Liver (tissue), 8 donors: ENCODE measurements at regions not wholly inside any gene's neighbourhood (a gene's known extent, or its start where the extent isn't known, plus 50 kb on each side); places are given as distances from the start of the nearest gene placed in this dataset.

Source experiments
- DNase-seq: peaks from one replicate; pipeline ENCODE4 v3.0.0-alpha.2; 2017; ENCODE audit warnings: low spot score
- H3K27ac ChIP-seq, 2 donors: one replicate each; pipeline ENCODE4 v1.7.0; 2013; ENCODE audit warnings: inconsistent platforms in 2 of 2, low read length in 2 of 2, control low read depth in 1 of 2, low read depth in 1 of 2, mild to moderate bottlenecking in 1 of 2
- H3K27me3 ChIP-seq, 4 donors: one replicate each; pipeline versions ENCODE4 v1.6.1 to v1.7.0; 2013; ENCODE audit warnings: low read length in 3 of 4, inconsistent platforms in 1 of 4, mild to moderate bottlenecking in 1 of 4, moderate library complexity in 1 of 4; ENCODE audit not compliant: control insufficient read depth in 4 of 4, insufficient read depth in 4 of 4
- H3K36me3 ChIP-seq, 4 donors: one replicate each; pipeline versions ENCODE4 v1.6.1 to v1.7.0; 2013; ENCODE audit warnings: low read length in 3 of 4, mild to moderate bottlenecking in 3 of 4, low read depth in 1 of 4, moderate library complexity in 1 of 4; ENCODE audit not compliant: control insufficient read depth in 4 of 4, insufficient read depth in 3 of 4
- H3K4me1 ChIP-seq, 4 donors: one replicate each; pipeline versions ENCODE4 v1.6.1 to v1.7.0; 2013; ENCODE audit warnings: low read length in 3 of 4, mild to moderate bottlenecking in 3 of 4, moderate library complexity in 1 of 4; ENCODE audit not compliant: control insufficient read depth in 4 of 4, insufficient read depth in 4 of 4
- H3K4me3 ChIP-seq, 3 donors: one replicate each; pipeline versions ENCODE4 v1.6.1 to v1.7.0; 2013; ENCODE audit warnings: low read length in 3 of 3, control low read depth in 1 of 3, low read depth in 1 of 3, mild to moderate bottlenecking in 1 of 3
- H3K9ac ChIP-seq, 2 donors: one replicate each; pipeline ENCODE4 v1.7.0; 2013; ENCODE audit warnings: low read length in 2 of 2, mild to moderate bottlenecking in 2 of 2, moderate library complexity in 2 of 2, control low read depth in 1 of 2, low read depth in 1 of 2
- H3K9me3 ChIP-seq, 4 donors: one replicate each; pipeline versions ENCODE4 v1.6.1 to v1.7.0; 2013; ENCODE audit warnings: low read length in 3 of 4; ENCODE audit not compliant: control insufficient read depth in 4 of 4
- FOXA1 ChIP-seq: IDR thresholded peaks from 2 replicates; pipeline ENCODE4 v1.6.1; 2016; ENCODE audit warnings: antibody characterized with exemption
- GABPA ChIP-seq, 2 donors: IDR thresholded peaks in 1 of 2; conservative IDR thresholded peaks in 1 of 2; 2 replicates each; pipeline ENCODE4 v1.6.1; 2016; ENCODE audit warnings: antibody characterized with exemption in 2 of 2, mild to moderate bottlenecking in 1 of 2, moderate library complexity in 1 of 2
- HNF4A ChIP-seq, 2 donors: conservative IDR thresholded peaks; 2 replicates each; pipeline ENCODE4 v1.6.1; 2016; ENCODE audit warnings: antibody characterized with exemption in 2 of 2, mild to moderate bottlenecking in 2 of 2
- JUND ChIP-seq, 2 donors: IDR thresholded peaks; 2 replicates each; pipeline ENCODE4 v1.6.1; 2016; ENCODE audit warnings: antibody characterized with exemption in 2 of 2
- NR2F2 ChIP-seq: IDR thresholded peaks from 2 replicates; pipeline ENCODE4 v1.6.1; 2016; ENCODE audit warnings: antibody characterized with exemption
- RAD21 ChIP-seq, 2 donors: IDR thresholded peaks; 2 replicates each; pipeline ENCODE4 v1.6.1; 2016; ENCODE audit warnings: antibody characterized with exemption in 2 of 2, mild to moderate bottlenecking in 2 of 2
- RXRA ChIP-seq, 2 donors: IDR thresholded peaks; 2 replicates each; pipeline ENCODE4 v1.6.1; 2017 to 2018; ENCODE audit warnings: antibody characterized with exemption in 2 of 2, mild to moderate bottlenecking in 1 of 2
- SP1 ChIP-seq: IDR thresholded peaks from 2 replicates; pipeline ENCODE4 v1.6.1; 2018; ENCODE audit warnings: antibody characterized with exemption, mild to moderate bottlenecking
- YY1 ChIP-seq: IDR thresholded peaks from 2 replicates; pipeline ENCODE4 v1.6.1; 2016; ENCODE audit warnings: antibody characterized with exemption, mild to moderate bottlenecking
- WGBS: extraction: QIAGEN DNeasy Blood & Tissue Kit; methylation state at CpG from one replicate; pipeline ENCODE4 v1.1.7; 2013; 5-methylcytosine and 5-hydroxymethylcytosine counted together
- TF ChIP-seq, protein P1 (sequence below): IDR thresholded peaks from 2 replicates; pipeline ENCODE4 v1.6.1; 2016; ENCODE audit warnings: antibody characterized with exemption
- TF ChIP-seq, protein P2 (sequence below): IDR thresholded peaks from 2 replicates; pipeline ENCODE4 v1.6.1; 2016; ENCODE audit warnings: antibody characterized with exemption, mild to moderate bottlenecking
- TF ChIP-seq, protein P3 (sequence below): fragments of 150-350 bp; IDR thresholded peaks from 2 replicates; pipeline ENCODE4 v1.5.1; 2017; ENCODE audit warnings: improper control_type of control experiment, low read depth, low read length; ENCODE audit not compliant: missing input control
- TF ChIP-seq, protein P4 (sequence below): IDR thresholded peaks from 2 replicates; pipeline ENCODE4 v1.6.1; 2016; ENCODE audit warnings: antibody characterized with exemption
- TF ChIP-seq, protein P5 (sequence below): IDR thresholded peaks from 2 replicates; pipeline ENCODE4 v1.6.1; 2016; ENCODE audit warnings: antibody characterized with exemption
- donor health status: healthy.
- donor health status: healthy.
- donor health status: healthy.
- donor health status: healthy.
- donor health status: healthy.

DNA sequence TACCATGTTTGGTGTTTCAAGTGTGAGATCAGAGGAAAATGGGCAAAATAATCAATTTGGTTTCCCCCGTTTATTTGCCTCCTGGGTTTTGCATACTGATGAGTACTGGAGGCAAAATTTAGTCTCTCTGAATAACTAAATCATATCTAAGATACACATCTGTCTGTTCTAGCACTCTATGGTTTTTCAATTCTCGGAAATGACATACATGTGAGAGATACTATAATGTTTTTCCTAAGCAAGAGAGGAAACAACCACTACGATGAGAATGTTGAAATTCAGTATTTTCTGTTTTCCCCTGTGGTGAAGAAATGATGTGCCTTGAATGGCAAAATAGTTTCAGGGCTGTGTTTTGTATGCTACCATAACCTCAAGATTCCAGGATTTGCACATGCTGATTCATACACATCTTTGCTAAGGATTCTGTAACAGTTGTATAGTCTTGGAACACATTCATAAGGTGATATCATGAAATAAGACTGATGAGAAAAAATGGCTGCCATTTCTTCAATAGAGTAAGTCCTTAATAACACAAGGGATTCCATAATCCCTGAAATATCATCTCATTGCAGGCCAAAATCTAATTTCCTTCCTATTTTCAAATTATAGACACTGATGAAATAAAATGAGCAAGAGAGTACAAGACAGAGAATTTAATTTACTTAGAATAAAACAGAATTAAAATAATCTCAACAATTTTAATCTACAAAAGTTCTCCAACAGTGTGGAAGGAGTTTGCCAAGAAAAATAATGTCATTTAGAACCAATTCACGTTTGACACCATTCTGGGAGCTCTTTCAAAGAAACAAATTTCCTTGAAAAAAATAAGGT, 316.6 kb downstream of the FIGN start:
- Histone ChIP-seq H3K27me3 (no peaks in the 10 kb centered on the region), H3K4me1 (no peaks in the 10 kb centered on the region), H3K9ac (no peak overlapping the region), H3K4me3 (no peak overlapping the region), H3K9me3 (no peaks in the 10 kb centered on the region), H3K36me3 (no peaks in the 10 kb centered on the region), H3K27ac (no peak overlapping the region)
- DNase-seq, result no peak
- WGBS, result 75% methylated on average over 4 of the region's 4 CpGs
- TF ChIP-seq, protein P1, sequence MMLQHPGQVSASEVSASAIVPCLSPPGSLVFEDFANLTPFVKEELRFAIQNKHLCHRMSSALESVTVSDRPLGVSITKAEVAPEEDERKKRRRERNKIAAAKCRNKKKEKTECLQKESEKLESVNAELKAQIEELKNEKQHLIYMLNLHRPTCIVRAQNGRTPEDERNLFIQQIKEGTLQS, result no peak
- TF ChIP-seq JUND (IDR thresholded peaks at IDR 0.05), result no peak
- no peak for TF ChIP-seq GABPA (IDR thresholded peaks at IDR 0.05 in 1 of 2, conservative IDR thresholded peaks at IDR 0.05 in 1 of 2)
- TF ChIP-seq RAD21 (IDR thresholded peaks at IDR 0.05), result no peak
- TF ChIP-seq HNF4A (conservative IDR thresholded peaks at IDR 0.05), result no peak
- TF ChIP-seq RXRA (IDR thresholded peaks at IDR 0.05), result no peak
- TF ChIP-seq, protein P2, sequence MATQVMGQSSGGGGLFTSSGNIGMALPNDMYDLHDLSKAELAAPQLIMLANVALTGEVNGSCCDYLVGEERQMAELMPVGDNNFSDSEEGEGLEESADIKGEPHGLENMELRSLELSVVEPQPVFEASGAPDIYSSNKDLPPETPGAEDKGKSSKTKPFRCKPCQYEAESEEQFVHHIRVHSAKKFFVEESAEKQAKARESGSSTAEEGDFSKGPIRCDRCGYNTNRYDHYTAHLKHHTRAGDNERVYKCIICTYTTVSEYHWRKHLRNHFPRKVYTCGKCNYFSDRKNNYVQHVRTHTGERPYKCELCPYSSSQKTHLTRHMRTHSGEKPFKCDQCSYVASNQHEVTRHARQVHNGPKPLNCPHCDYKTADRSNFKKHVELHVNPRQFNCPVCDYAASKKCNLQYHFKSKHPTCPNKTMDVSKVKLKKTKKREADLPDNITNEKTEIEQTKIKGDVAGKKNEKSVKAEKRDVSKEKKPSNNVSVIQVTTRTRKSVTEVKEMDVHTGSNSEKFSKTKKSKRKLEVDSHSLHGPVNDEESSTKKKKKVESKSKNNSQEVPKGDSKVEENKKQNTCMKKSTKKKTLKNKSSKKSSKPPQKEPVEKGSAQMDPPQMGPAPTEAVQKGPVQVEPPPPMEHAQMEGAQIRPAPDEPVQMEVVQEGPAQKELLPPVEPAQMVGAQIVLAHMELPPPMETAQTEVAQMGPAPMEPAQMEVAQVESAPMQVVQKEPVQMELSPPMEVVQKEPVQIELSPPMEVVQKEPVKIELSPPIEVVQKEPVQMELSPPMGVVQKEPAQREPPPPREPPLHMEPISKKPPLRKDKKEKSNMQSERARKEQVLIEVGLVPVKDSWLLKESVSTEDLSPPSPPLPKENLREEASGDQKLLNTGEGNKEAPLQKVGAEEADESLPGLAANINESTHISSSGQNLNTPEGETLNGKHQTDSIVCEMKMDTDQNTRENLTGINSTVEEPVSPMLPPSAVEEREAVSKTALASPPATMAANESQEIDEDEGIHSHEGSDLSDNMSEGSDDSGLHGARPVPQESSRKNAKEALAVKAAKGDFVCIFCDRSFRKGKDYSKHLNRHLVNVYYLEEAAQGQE, result no peak
- no peak for TF ChIP-seq YY1
- no peak for TF ChIP-seq NR2F2
- no peak for TF ChIP-seq FOXA1
- TF ChIP-seq, protein P3, sequence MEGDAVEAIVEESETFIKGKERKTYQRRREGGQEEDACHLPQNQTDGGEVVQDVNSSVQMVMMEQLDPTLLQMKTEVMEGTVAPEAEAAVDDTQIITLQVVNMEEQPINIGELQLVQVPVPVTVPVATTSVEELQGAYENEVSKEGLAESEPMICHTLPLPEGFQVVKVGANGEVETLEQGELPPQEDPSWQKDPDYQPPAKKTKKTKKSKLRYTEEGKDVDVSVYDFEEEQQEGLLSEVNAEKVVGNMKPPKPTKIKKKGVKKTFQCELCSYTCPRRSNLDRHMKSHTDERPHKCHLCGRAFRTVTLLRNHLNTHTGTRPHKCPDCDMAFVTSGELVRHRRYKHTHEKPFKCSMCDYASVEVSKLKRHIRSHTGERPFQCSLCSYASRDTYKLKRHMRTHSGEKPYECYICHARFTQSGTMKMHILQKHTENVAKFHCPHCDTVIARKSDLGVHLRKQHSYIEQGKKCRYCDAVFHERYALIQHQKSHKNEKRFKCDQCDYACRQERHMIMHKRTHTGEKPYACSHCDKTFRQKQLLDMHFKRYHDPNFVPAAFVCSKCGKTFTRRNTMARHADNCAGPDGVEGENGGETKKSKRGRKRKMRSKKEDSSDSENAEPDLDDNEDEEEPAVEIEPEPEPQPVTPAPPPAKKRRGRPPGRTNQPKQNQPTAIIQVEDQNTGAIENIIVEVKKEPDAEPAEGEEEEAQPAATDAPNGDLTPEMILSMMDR, result no peak
- no peak for TF ChIP-seq SP1
- TF ChIP-seq, protein P4, sequence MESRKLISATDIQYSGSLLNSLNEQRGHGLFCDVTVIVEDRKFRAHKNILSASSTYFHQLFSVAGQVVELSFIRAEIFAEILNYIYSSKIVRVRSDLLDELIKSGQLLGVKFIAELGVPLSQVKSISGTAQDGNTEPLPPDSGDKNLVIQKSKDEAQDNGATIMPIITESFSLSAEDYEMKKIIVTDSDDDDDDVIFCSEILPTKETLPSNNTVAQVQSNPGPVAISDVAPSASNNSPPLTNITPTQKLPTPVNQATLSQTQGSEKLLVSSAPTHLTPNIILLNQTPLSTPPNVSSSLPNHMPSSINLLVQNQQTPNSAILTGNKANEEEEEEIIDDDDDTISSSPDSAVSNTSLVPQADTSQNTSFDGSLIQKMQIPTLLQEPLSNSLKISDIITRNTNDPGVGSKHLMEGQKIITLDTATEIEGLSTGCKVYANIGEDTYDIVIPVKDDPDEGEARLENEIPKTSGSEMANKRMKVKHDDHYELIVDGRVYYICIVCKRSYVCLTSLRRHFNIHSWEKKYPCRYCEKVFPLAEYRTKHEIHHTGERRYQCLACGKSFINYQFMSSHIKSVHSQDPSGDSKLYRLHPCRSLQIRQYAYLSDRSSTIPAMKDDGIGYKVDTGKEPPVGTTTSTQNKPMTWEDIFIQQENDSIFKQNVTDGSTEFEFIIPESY, result no peak
- TF ChIP-seq, protein P5, sequence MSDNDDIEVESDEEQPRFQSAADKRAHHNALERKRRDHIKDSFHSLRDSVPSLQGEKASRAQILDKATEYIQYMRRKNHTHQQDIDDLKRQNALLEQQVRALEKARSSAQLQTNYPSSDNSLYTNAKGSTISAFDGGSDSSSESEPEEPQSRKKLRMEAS, result no peak
